Astrocyte of the cerebellum (primary cell): ENCODE measurements at regions not wholly inside any gene's neighbourhood (a gene's known extent, or its start where the extent isn't known, plus 50 kb on each side); places are given as distances from the start of the nearest gene placed in this dataset.

Source experiments
- DNase-seq: peaks from one replicate; pipeline ENCODE4 v3.0.0-alpha.2; 2011; ENCODE audit warnings: low read depth
- H3K4me3 ChIP-seq: 2 replicates; pipeline ENCODE4 v1.5.1; 2011; ENCODE audit warnings: mild to moderate bottlenecking, low read depth, low read length, moderate library complexity
- CTCF ChIP-seq: IDR thresholded peaks from 2 replicates; pipeline ENCODE4 v1.5.1; 2012; ENCODE audit warnings: low read length, low read depth, moderate library complexity, mild to moderate bottlenecking; ENCODE audit errors: missing control alignments
- in situ Hi-C: cut with HindIII; loops from 2 replicates; pipeline ENCODE4 v1.10.0; 2017; ENCODE audit warnings: low sequenced_read_pairs

DNA sequence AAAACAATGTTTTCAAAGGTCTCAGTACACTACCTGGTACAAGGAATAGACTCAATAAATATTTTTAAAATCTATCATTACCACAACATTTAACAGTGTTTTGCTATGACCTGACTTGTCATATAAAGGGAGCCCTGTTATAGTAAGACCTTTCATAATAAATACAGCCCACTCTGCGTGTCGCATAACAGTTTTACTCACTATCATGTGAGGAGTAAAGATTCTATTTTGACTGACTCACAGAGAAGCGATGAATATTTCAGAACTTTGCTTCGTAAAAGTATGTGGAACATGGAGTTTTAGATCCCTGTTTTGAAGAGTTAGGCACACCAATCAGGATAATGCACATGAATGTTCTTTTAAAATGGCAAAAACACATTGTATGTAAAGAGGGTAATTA, 531.2 kb downstream of the KCNA4 start:
- no peak overlapping the region for H3K4me3 ChIP-seq
- no peak for TF ChIP-seq CTCF
- in situ Hi-C loops = no loop called here
- DNase-seq = no peak

DNA sequence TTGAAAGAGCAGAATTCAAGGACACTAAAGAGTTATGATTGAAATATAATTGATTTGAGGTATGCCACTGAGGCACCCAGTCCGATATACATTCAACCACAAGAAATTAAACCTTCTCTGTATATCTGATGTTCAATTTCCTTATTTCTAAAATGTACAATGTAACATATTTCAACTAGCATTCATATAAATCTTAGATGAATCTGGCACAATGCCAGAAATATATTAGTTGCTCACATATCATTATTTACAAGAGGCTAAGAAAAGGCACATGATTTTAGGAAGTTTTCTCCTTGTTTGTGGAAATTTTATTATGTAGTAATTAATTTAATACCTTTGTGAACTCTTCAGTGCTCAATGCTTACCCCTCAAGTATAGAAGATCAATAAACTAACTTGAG, 532.3 kb downstream of the KCNA4 start:
- in situ Hi-C loops = no loop called here
- TF ChIP-seq CTCF = no peak
- H3K4me3 ChIP-seq = no peak overlapping the region
- DNase-seq = no peak

DNA sequence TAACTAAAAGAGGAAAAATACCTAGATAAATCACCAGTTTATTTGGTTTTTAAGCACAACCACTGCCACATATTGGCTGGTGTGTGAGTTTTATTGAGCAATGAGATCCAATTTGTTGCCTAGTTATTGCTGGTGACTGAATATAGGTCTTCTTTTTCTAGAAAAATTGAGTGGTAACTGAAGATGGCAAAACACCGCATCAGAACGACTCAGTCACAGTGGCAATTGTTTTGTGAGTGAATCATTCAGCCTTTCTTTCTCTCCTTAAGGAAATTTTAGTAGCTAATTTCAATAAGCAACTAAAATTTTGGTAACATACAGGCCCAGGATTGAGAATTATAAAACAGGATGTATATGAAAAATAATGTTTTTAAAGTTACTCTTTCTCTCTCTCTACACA, 533.0 kb downstream of the KCNA4 start:
- no peak for DNase-seq
- in situ Hi-C loops = no loop called here
- TF ChIP-seq CTCF = no peak
- H3K4me3 ChIP-seq = no peak overlapping the region

DNA sequence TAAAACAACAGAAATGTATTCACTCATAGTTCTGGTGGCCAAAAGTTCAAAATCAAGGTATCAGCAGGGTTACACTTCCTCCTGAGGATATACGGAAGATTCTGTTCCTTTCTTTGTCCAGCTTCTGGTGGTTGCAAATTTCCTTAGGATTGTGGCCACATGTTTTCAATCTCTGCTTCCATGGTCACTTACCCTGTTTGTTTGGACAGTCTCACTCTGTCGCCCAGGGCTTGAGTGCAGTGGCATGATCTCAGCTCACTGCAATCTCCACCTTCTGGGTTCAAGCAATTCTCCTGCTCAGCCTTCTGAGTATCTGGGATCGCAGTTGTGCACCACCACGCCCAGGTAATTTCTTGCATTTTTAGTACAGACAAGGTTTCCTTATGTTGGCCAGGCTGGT, 534.3 kb downstream of the KCNA4 start:
- DNase-seq = no peak
- in situ Hi-C loops = no loop called here
- no peak overlapping the region for H3K4me3 ChIP-seq
- no peak for TF ChIP-seq CTCF

DNA sequence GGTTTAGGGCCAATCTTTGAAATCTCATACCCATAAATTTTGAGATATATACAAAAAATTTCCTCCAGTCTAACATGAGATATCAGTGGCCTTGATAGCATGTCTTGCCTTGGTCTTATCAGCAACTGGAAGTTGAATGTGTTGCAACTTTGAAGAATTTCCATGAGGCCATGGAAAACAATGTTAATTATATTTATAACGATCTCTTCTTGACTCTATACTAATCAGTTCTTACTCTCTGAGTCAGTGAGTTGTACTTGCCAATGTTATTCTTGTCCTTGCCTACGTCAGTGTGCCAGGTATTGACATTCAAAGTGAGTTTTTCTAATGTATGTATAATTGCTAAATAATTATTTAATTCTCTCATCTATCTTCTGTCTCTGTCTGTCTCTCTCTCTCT, 535.1 kb downstream of the KCNA4 start:
- in situ Hi-C loops = no loop called here

GRCh38 chr11:29480981-29481380, 535.8 kb downstream of the KCNA4 start:
- in situ Hi-C loops = no loop called here
- H3K4me3 ChIP-seq = no peak overlapping the region
- DNase-seq = no peak
- TF ChIP-seq CTCF = no peak

More for the DNA sequence above, 535.1 kb downstream of the KCNA4 start:
- DNase-seq = no peak
- TF ChIP-seq CTCF = no peak
- H3K4me3 ChIP-seq = no peak overlapping the region

- in situ Hi-C loops = no loop called here
- DNase-seq = no peak
- TF ChIP-seq CTCF = no peak
These were observed 558.6 kb downstream of the KCNA4 start for GRCh38 chr11:29458252-29458651.

More at GRCh38 chr11:29458252-29458651, 558.6 kb downstream of the KCNA4 start:
- H3K4me3 ChIP-seq = no peak overlapping the region
